B cell (primary cell): ENCODE measurements at regions not wholly inside any gene's neighbourhood (a gene's known extent, or its start where the extent isn't known, plus 50 kb on each side); places are given as distances from the start of the nearest gene placed in this dataset.

Experiments
- EZH2 ChIP-seq: IDR thresholded peaks from 2 replicates; pipeline ENCODE4 v1.6.1; 2012; ENCODE audit warnings: borderline replicate concordance, low read depth, mild to moderate bottlenecking, moderate library complexity, low read length; ENCODE audit not compliant: insufficient read depth, poor library complexity, severe bottlenecking
- TF ChIP-seq, protein P1 (sequence below): fragments of 200-600 bp; IDR thresholded peaks from one replicate; pipeline ENCODE4 v1.8.0; 2022; ENCODE audit warnings: antibody characterized with exemption, mild to moderate bottlenecking

GRCh38 chr6:14513496-14514393 lies 396.2 kb downstream of the CD83 start:
- TF ChIP-seq, protein P1, sequence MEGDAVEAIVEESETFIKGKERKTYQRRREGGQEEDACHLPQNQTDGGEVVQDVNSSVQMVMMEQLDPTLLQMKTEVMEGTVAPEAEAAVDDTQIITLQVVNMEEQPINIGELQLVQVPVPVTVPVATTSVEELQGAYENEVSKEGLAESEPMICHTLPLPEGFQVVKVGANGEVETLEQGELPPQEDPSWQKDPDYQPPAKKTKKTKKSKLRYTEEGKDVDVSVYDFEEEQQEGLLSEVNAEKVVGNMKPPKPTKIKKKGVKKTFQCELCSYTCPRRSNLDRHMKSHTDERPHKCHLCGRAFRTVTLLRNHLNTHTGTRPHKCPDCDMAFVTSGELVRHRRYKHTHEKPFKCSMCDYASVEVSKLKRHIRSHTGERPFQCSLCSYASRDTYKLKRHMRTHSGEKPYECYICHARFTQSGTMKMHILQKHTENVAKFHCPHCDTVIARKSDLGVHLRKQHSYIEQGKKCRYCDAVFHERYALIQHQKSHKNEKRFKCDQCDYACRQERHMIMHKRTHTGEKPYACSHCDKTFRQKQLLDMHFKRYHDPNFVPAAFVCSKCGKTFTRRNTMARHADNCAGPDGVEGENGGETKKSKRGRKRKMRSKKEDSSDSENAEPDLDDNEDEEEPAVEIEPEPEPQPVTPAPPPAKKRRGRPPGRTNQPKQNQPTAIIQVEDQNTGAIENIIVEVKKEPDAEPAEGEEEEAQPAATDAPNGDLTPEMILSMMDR, result no peak
- TF ChIP-seq EZH2, result no peak
